ENCODE measurements at regions not wholly inside any gene's neighbourhood (a gene's known extent, or its start where the extent isn't known, plus 50 kb on each side); places are given as distances from the start of the nearest gene placed in this dataset.

GRCh38 chr5:58327289-58327688 is 132.6 kb downstream of the PLK2 start:
- ATAC-seq (replicated peaks in 1 of 4), result no peak
- POLR2A ChIA-PET, result no interaction called here

DNA sequence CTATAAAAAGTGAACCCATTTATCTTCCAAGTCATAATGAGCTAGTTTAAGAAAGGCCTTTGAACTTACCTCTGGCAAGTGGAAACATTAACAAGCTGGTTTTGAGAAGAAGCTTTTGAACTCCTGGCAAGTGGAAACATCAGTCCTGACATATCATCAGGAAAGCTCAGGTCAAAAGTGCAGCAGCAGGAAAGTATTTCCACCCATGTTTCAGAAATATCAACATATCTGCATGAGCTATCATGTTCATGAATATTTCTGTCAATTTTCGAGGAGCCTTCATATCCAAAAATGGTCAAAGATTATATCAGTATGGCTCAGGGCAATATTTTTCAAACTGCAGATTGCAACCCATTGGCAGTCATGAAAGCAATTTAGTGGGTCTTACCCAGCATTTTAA is 133.9 kb downstream of the PLK2 start:
- Histone ChIP-seq H3K27me3 (replicated peaks in 1 of 2; ENCODE audit: control insufficient read depth in 2 of 2, extremely low read depth in 1 of 2, insufficient read depth in 2 of 2, low read length in 1 of 2) (no peaks in the 10 kb centered on the region), H3K27ac (ENCODE audit: low read length) (no peak overlapping the region), H3K4me3 (ENCODE audit: control insufficient read depth in 1 of 2, extremely low read depth in 1 of 2, low read length in 1 of 2) (no peak overlapping the region), H3K4me1 (ENCODE audit: control insufficient read depth in 1 of 2, extremely low read depth in 1 of 2, insufficient read depth in 2 of 2, low read length in 2 of 2) (no peaks in the 10 kb centered on the region), H3K36me3 (ENCODE audit: control insufficient read depth in 2 of 2, extremely low read depth in 1 of 2, insufficient read depth in 1 of 2, low read length in 1 of 2) (no peaks in the 10 kb centered on the region), H3K9me3 (no peaks in the 10 kb centered on the region)
- Mint-ChIP-seq H3K36me3 (no peaks in the 10 kb centered on the region), H3K9me3 (no peaks in the 10 kb centered on the region), H3K4me1 (no peaks in the 10 kb centered on the region), H3K4me3 (no peak overlapping the region), H3K27me3 (peaks cover 0 to 5% of the 10 kb centered on the region in 2 donors), H3K27ac (no peak overlapping the region)
- 67% methylated on average over 1 of the region's 1 CpG for whole genome bisulfite sequencing (ENCODE audit: insufficient coverage)
- no peak for ATAC-seq (replicated peaks in 1 of 4)
- ChIA-PET POLR2A (no interaction called here), CTCF (interaction anchor here in 1 of 2 donors (0.6 kb wide), 1 partner anchor 1106 kb away, joined by 4 read pairs; no protein-coding TSS in a partner anchor)
- DNase-seq, result no peak

More at GRCh38 chr5:58327289-58327688, 132.6 kb downstream of the PLK2 start:
- DNase-seq, result no peak
- Mint-ChIP-seq H3K27ac (no peak overlapping the region), H3K4me3 (no peak overlapping the region), H3K36me3 (no peaks in the 10 kb centered on the region), H3K4me1 (no peaks in the 10 kb centered on the region), H3K9me3 (no peaks in the 10 kb centered on the region), H3K27me3 (no peaks in the 10 kb centered on the region)
- Histone ChIP-seq H3K36me3 (ENCODE audit: control insufficient read depth in 2 of 2, extremely low read depth in 1 of 2, insufficient read depth in 1 of 2, low read length in 1 of 2) (no peaks in the 10 kb centered on the region), H3K9me3 (no peaks in the 10 kb centered on the region), H3K4me3 (ENCODE audit: control insufficient read depth in 1 of 2, extremely low read depth in 1 of 2, low read length in 1 of 2) (no peak overlapping the region), H3K4me1 (ENCODE audit: control insufficient read depth in 1 of 2, extremely low read depth in 1 of 2, insufficient read depth in 2 of 2, low read length in 2 of 2) (no peaks in the 10 kb centered on the region), H3K27me3 (replicated peaks in 1 of 2; ENCODE audit: control insufficient read depth in 2 of 2, extremely low read depth in 1 of 2, insufficient read depth in 2 of 2, low read length in 1 of 2) (no peaks in the 10 kb centered on the region), H3K27ac (ENCODE audit: low read length) (no peak overlapping the region)
- CTCF ChIA-PET, result no interaction called here
- WGBS (ENCODE audit: insufficient coverage), result no CpG with 5 or more reads among the region's 1 CpG

GRCh38 chr5:58322453-58322852 is 137.4 kb downstream of the PLK2 start:
- no CpG with 5 or more reads among the region's 3 CpGs for WGBS (ENCODE audit: insufficient coverage)
- Histone ChIP-seq H3K36me3 (ENCODE audit: control insufficient read depth in 2 of 2, extremely low read depth in 1 of 2, insufficient read depth in 1 of 2, low read length in 1 of 2) (no peaks in the 10 kb centered on the region), H3K27ac (ENCODE audit: low read length) (no peak overlapping the region), H3K4me3 (ENCODE audit: control insufficient read depth in 1 of 2, extremely low read depth in 1 of 2, low read length in 1 of 2) (no peak overlapping the region), H3K4me1 (ENCODE audit: control insufficient read depth in 1 of 2, extremely low read depth in 1 of 2, insufficient read depth in 2 of 2, low read length in 2 of 2) (no peaks in the 10 kb centered on the region), H3K9me3 (no peaks in the 10 kb centered on the region), H3K27me3 (replicated peaks in 1 of 2; ENCODE audit: control insufficient read depth in 2 of 2, extremely low read depth in 1 of 2, insufficient read depth in 2 of 2, low read length in 1 of 2) (no peaks in the 10 kb centered on the region)
- Mint-ChIP-seq H3K4me1 (no peaks in the 10 kb centered on the region), H3K4me3 (no peak overlapping the region), H3K27me3 (peaks cover 0 to 11% of the 10 kb centered on the region in 2 donors), H3K9me3 (no peaks in the 10 kb centered on the region), H3K27ac (no peak overlapping the region), H3K36me3 (no peaks in the 10 kb centered on the region)
- ATAC-seq (replicated peaks in 1 of 4) (no peak), DNase-seq (no peak)
- CTCF ChIA-PET, result no interaction called here
- POLR2A ChIA-PET, result no interaction called here

GRCh38 chr5:58318468-58318867 is 141.4 kb downstream of the PLK2 start:
- Histone ChIP-seq H3K4me1 (ENCODE audit: control insufficient read depth in 1 of 2, extremely low read depth in 1 of 2, insufficient read depth in 2 of 2, low read length in 2 of 2) (no peaks in the 10 kb centered on the region), H3K4me3 (ENCODE audit: control insufficient read depth in 1 of 2, extremely low read depth in 1 of 2, low read length in 1 of 2) (no peak overlapping the region), H3K27me3 (replicated peaks in 1 of 2; ENCODE audit: control insufficient read depth in 2 of 2, extremely low read depth in 1 of 2, insufficient read depth in 2 of 2, low read length in 1 of 2) (no peaks in the 10 kb centered on the region), H3K9me3 (no peaks in the 10 kb centered on the region), H3K27ac (ENCODE audit: low read length) (no peak overlapping the region), H3K36me3 (ENCODE audit: control insufficient read depth in 2 of 2, extremely low read depth in 1 of 2, insufficient read depth in 1 of 2, low read length in 1 of 2) (no peaks in the 10 kb centered on the region)
- Mint-ChIP-seq H3K4me3 (no peak overlapping the region), H3K36me3 (no peaks in the 10 kb centered on the region), H3K4me1 (no peaks in the 10 kb centered on the region), H3K27me3 (peaks cover 0 to 11% of the 10 kb centered on the region in 2 donors), H3K9me3 (no peaks in the 10 kb centered on the region), H3K27ac (no peak overlapping the region)
- ATAC-seq (replicated peaks in 1 of 4) (no peak), DNase-seq (no peak)
- no CpG with 5 or more reads among the region's 1 CpG for WGBS (ENCODE audit: insufficient coverage)
- ChIA-PET POLR2A (no interaction called here), CTCF (no interaction called here)

DNA sequence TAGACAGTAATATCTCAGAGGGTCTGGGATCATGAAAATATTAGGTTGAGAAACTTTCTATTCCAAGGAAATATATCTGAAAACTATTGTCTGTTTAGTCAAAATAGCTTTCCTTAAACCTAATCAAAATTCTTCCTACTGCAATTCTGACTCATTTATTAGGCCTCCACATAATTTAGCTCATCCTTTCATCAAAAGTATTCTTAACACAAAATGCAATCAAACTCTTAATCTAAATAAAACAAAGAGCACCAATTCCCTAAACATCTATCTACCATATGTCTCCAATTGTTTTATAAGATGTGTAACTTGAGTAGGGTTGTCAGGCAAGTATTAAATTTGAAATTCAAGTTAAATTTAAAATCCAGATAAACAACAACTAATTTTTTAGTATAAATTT is 142.1 kb downstream of the PLK2 start:
- POLR2A ChIA-PET, result interaction anchor here in 1 of 2 donors (0.7 kb wide), 1 partner anchor 11 kb away, joined by 3 read pairs; no protein-coding TSS in a partner anchor

DNA sequence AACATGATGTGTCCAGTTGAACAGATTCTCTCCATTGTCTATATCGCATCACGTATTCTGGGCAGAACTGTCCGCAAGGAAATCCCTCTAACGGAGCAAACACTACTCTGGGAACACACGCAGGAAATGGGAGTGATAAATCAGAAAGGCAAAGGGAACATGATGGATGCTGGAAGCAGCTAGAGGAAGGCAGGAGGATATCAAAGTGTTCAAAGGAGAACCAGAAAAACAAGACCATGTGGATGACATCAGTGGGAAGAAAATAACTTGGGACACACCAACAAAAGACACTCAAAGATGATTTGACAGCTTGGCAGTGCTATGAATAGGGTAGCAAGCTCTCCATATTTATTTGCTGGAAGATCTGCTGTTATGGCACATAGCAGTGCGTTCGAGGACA is 142.9 kb downstream of the PLK2 start:
- H3K27me3 ChIP-seq (replicated peaks in 1 of 2; ENCODE audit: control insufficient read depth in 2 of 2, extremely low read depth in 1 of 2, insufficient read depth in 2 of 2, low read length in 1 of 2), result no peaks in the 10 kb centered on the region
- no peak overlapping the region for H3K27ac Mint-ChIP-seq
- no peaks in the 10 kb centered on the region for H3K4me1 Mint-ChIP-seq
- H3K4me3 ChIP-seq (ENCODE audit: control insufficient read depth in 1 of 2, extremely low read depth in 1 of 2, low read length in 1 of 2), result no peak overlapping the region
- no peak for ATAC-seq (replicated peaks in 1 of 4)
- CTCF ChIA-PET, result interaction anchor here in 1 of 2 donors (0.6 kb wide), 1 partner anchor 146 kb away, joined by 5 read pairs; no protein-coding TSS in a partner anchor
- DNase-seq, result no peak
- no peaks in the 10 kb centered on the region for H3K9me3 Mint-ChIP-seq
- no peak overlapping the region for H3K27ac ChIP-seq (ENCODE audit: low read length)
- no peak overlapping the region for H3K4me3 Mint-ChIP-seq
- no peaks in the 10 kb centered on the region for H3K9me3 ChIP-seq
- no peaks in the 10 kb centered on the region for H3K36me3 Mint-ChIP-seq
- H3K27me3 Mint-ChIP-seq, result peaks cover 0 to 15% of the 10 kb centered on the region in 2 donors
- POLR2A ChIA-PET, result interaction anchor here in 1 of 2 donors (0.7 kb wide), 1 partner anchor 12 kb away, joined by 3 read pairs; no protein-coding TSS in a partner anchor
- H3K4me1 ChIP-seq (ENCODE audit: control insufficient read depth in 1 of 2, extremely low read depth in 1 of 2, insufficient read depth in 2 of 2, low read length in 2 of 2), result no peaks in the 10 kb centered on the region
- 100% methylated on average over 2 of the region's 7 CpGs for WGBS (ENCODE audit: insufficient coverage)
- no peaks in the 10 kb centered on the region for H3K36me3 ChIP-seq (ENCODE audit: control insufficient read depth in 2 of 2, extremely low read depth in 1 of 2, insufficient read depth in 1 of 2, low read length in 1 of 2)

More for the DNA sequence above, 142.1 kb downstream of the PLK2 start:
- Mint-ChIP-seq H3K27me3 (peaks cover 0 to 11% of the 10 kb centered on the region in 2 donors), H3K9me3 (no peaks in the 10 kb centered on the region), H3K36me3 (no peaks in the 10 kb centered on the region), H3K27ac (no peak overlapping the region), H3K4me1 (no peaks in the 10 kb centered on the region), H3K4me3 (no peak overlapping the region)
- H3K4me3 ChIP-seq (ENCODE audit: control insufficient read depth in 1 of 2, extremely low read depth in 1 of 2, low read length in 1 of 2), result no peak overlapping the region
- no peaks in the 10 kb centered on the region for H3K36me3 ChIP-seq (ENCODE audit: control insufficient read depth in 2 of 2, extremely low read depth in 1 of 2, insufficient read depth in 1 of 2, low read length in 1 of 2)
- no peaks in the 10 kb centered on the region for H3K9me3 ChIP-seq
- ATAC-seq (replicated peaks in 1 of 4) (no peak), DNase-seq (no peak)
- CTCF ChIA-PET, result no interaction called here
- no peak overlapping the region for H3K27ac ChIP-seq (ENCODE audit: low read length)
- no peaks in the 10 kb centered on the region for H3K27me3 ChIP-seq (replicated peaks in 1 of 2; ENCODE audit: control insufficient read depth in 2 of 2, extremely low read depth in 1 of 2, insufficient read depth in 2 of 2, low read length in 1 of 2)
- no peaks in the 10 kb centered on the region for H3K4me1 ChIP-seq (ENCODE audit: control insufficient read depth in 1 of 2, extremely low read depth in 1 of 2, insufficient read depth in 2 of 2, low read length in 2 of 2)

- no peaks in the 10 kb centered on the region for H3K36me3 Mint-ChIP-seq
- H3K9me3 Mint-ChIP-seq, result no peaks in the 10 kb centered on the region
- no peak overlapping the region for H3K4me3 Mint-ChIP-seq
- Histone ChIP-seq H3K4me3 (ENCODE audit: control insufficient read depth in 1 of 2, extremely low read depth in 1 of 2, low read length in 1 of 2) (no peak overlapping the region), H3K27ac (ENCODE audit: low read length) (no peak overlapping the region), H3K4me1 (ENCODE audit: control insufficient read depth in 1 of 2, extremely low read depth in 1 of 2, insufficient read depth in 2 of 2, low read length in 2 of 2) (no peaks in the 10 kb centered on the region), H3K27me3 (replicated peaks in 1 of 2; ENCODE audit: control insufficient read depth in 2 of 2, extremely low read depth in 1 of 2, insufficient read depth in 2 of 2, low read length in 1 of 2) (no peaks in the 10 kb centered on the region), H3K9me3 (no peaks in the 10 kb centered on the region), H3K36me3 (ENCODE audit: control insufficient read depth in 2 of 2, extremely low read depth in 1 of 2, insufficient read depth in 1 of 2, low read length in 1 of 2) (no peaks in the 10 kb centered on the region)
- CTCF ChIA-PET, result no interaction called here
- peaks cover 0 to 10% of the 10 kb centered on the region in 2 donors for H3K27me3 Mint-ChIP-seq
- no peaks in the 10 kb centered on the region for H3K4me1 Mint-ChIP-seq
- no peak overlapping the region for H3K27ac Mint-ChIP-seq
- ATAC-seq (replicated peaks in 1 of 4) (no peak), DNase-seq (no peak)
- POLR2A ChIA-PET, result no interaction called here
- WGBS (ENCODE audit: insufficient coverage), result no CpG with 5 or more reads among the region's 1 CpG
These were observed 144.1 kb downstream of the PLK2 start for GRCh38 chr5:58315794-58316193.
